Activated CD4-positive, alpha-beta T cell treated with anti-CD3 and anti-CD28 coated beads, Interleukin-2, amount 50 U/mL, for 24 hours (primary cell): ENCODE measurements at regions not wholly inside any gene's neighbourhood (a gene's known extent, or its start where the extent isn't known, plus 50 kb on each side); places are given as distances from the start of the nearest gene placed in this dataset.

Experiments used
- DNase-seq, 2 donors: peaks; one replicate each; pipeline ENCODE4 v3.0.0-alpha.2; 2020; ENCODE audit warnings: low read depth in 1 of 2, low spot score in 1 of 2

- no peak for DNase-seq
Observed at GRCh38 chr3:102104033-102104432, 254.7 kb downstream of the NFKBIZ start.

- DNase-seq = no peak
Observed at GRCh38 chr3:102105193-102105592, 255.9 kb downstream of the NFKBIZ start.

DNA sequence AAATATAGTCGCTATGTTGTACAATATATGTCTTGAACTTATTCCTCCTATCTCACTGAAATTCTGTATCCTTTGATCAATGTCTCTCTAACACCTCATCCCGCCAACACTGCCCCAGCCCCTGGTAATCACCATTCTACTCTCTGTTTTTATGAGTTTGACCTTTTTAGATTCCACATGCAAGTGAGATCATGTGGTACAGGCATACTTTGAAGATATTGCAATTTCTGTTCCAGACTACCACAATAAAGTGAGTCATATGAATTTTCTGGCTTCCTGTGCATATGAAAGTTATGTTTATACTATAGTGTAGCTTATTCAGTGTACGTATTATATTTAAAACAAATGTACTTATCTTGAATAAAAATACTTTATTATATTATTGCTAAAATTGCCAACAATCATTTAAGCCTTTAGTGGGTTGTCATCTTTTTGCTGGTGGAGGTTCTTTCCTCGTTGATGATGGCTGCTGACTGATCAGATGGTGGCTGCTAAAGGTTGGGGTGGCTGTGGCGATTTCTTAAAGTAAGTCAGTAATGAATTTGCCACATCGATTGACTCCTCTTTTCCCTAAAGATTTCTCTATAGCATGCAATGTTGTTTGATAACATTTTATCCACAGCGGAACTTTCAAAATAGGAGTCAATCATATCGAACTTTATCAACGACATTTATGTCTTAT is 257.2 kb downstream of the NFKBIZ start:
- DNase-seq = peak in 1 of 2 donors; percentile 28

GRCh38 chr3:102112704-102113230 is 263.5 kb downstream of the NFKBIZ start:
- no peak for DNase-seq

GRCh38 chr3:102113421-102114041 is 264.2 kb downstream of the NFKBIZ start:
- no peak for DNase-seq

DNA sequence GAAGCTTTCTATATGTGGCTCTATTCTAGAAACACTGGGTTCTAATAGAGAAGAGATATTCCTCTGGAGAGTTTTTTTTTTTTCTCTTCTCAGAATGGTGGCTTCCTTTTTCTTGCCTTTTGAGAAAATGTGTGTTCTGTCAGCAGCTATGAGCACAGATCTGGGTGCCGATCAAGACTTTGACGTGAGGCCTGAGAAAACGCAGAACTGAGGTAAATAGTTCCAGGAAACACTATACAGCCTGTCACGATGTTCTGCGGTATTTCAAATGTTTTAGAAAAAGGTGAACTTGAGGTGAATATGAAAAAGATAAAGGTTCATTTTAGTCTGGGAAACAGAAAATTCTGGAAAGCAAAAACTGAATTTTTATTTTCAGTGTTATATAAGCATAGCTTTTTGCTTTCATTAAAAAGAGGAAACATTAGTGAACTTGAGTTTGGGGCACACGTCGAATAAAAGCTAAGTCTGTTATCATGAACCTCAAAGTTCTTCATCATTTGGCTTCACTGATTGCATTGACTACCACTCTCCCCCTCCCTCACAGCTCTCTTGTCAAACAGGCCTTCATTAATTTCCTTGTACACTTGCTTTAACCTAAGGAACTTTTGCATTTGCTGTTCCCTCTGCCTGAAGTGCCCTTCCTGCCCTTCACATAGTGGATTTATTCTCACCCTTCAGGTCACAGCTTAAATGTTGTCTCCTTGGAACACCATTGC is 265.1 kb downstream of the NFKBIZ start:
- peak in 1 of 2 donors; percentile 30 for DNase-seq

GRCh38 chr3:102122527-102122926 is 273.2 kb downstream of the NFKBIZ start:
- DNase-seq = no peak

GRCh38 chr3:102123590-102124190 is 274.4 kb downstream of the NFKBIZ start:
- DNase-seq = no peak

DNA sequence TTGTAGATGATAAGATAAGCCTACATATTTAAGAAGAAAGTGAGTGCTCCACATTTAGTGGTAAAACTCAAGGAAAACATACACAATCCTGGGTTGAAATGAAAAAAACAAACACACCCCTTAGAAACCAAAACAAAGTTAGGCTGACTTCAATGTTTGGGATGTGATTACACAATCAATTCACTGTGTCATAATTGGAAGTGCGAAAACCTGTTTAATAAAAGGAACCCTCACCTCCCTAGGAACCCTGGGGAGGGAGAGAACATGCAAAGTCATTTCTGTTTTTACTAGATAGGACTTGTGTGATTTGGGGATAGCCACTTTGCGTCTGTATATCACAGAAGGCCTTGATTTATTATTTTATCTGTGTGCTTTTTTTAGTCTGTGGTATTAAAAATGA is 275.0 kb downstream of the NFKBIZ start:
- no peak for DNase-seq

DNA sequence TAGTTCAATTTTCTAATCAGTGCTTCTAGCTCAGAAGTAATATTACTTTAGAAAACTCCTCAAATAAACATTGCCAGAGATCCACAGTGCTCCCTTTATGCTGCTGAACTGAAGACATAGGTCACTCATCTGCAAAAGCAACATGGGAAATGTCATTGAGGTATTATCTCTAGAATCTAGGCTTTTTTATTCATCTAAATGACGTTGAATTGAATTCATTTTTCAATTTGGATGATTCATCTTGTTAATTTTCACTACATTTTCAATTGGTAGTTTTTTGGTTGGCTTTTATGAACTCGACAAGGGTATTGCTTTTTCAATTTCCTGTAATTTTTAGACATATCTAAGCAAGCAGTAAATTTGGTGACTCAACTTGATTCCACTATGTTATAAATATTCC is 275.4 kb downstream of the NFKBIZ start:
- no peak for DNase-seq

DNA sequence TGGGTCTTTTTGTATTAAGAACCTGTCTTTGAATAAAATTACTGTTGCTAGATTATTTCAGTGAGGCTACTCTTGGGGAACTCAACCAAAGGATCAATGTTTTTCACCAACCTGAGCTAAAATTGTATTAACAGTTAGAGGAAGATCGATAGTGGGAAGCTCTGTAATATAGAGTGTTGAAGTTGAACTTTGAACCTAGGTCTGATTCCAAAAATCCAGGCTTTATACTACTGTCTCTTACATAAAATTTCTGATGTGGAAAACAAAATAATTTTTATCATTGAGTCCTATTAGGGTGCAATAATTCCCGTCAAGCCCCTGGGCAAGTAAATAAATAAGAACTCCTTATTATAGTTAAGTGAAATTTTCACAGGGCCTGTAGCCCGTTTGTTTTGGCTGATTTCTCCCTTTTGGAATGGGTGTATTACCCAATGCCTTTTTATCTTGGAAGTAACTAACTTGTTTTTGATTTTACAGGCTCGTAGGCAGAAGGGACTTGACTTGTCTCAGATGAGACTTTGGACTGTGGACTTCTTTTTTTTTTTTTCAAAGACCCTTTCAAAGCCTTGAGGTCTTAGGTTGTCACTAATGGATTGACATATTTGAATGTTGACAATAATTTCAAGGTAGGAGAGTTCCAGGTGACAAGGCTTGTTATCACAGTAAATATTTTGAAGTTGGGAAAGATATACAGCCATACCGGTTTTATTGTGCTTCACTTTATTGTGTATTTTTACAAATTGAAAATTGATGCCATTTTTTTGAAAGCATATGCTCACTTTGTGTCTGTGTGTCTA is 276.1 kb downstream of the NFKBIZ start:
- DNase-seq = no peak

DNA sequence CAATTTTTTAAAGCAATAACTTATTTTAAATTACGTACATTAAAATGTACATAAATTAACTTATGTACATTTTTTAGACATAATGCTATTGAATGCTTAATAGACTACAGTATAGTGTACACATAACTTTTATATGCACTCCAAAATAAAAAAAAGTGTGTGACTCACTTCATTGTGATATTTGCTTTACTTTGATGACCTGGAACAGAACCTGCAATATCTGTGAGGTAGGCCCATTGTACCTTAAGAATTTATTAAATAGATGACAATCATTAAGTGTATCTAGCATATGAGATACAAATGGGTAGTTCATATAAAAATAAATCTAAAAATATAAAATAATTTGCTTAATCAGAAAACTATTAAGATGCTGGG is 276.7 kb downstream of the NFKBIZ start:
- DNase-seq = no peak

GRCh38 chr3:102129760-102130608 is 280.7 kb downstream of the NFKBIZ start:
- DNase-seq = no peak

GRCh38 chr3:102132370-102132769 is 283.1 kb downstream of the NFKBIZ start:
- DNase-seq = no peak

DNA sequence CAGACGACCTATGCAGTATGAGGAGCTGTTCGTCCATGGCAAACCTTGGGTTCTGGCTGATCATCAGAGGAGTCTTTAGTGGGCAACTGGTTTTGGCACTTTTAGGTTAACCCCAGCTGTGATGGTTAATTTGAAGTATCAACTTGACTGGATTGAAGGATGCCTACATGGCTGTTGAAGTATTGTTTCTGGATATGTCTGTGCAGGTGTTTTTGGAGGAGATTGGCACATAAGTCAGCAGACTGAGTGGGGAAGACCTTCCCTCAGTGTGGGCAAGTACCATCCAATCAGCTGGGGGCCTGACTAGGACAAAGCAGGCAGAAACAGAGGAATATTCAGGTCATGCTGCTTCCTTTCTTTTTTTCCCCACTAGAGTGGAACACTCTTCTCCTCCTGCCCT is 284.1 kb downstream of the NFKBIZ start:
- DNase-seq = no peak

- no peak for DNase-seq
Observed at GRCh38 chr3:102135316-102135715, 286.0 kb downstream of the NFKBIZ start.

GRCh38 chr3:102136183-102136582 is 286.9 kb downstream of the NFKBIZ start:
- no peak for DNase-seq

DNA sequence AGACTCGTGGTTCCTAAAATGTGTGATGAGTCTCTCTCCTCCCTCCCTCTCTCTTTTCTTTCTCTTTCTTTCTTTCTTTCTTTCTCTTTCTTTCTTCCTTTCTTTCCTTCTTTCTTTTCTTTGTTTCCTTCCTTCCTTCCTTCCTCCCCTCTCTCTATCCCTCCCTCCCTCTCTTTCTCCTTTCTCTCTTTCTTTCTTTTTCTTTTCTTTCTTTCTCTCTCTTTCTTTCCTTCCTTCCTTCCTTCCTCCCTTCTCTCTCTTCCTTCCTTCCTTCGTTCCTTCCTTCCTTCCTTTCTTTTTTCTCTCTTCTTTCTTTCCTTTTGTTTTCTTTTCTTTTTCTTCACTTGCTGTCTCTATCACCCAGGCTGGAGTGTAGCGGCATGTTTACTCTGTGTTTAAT is 290.8 kb downstream of the NFKBIZ start:
- DNase-seq = no peak

GRCh38 chr3:102141096-102141927 is 292.0 kb downstream of the NFKBIZ start:
- no peak for DNase-seq
